ENCODE measurements at regions not wholly inside any gene's neighbourhood (a gene's known extent, or its start where the extent isn't known, plus 50 kb on each side); places are given as distances from the start of the nearest gene placed in this dataset.

GRCh38 chr2:160602073-160602472, 108.5 kb upstream of the RBMS1 start:
- no peak for TF ChIP-seq POLR2A (IDR thresholded peaks at IDR 0.05)
- TF ChIP-seq, protein P1, sequence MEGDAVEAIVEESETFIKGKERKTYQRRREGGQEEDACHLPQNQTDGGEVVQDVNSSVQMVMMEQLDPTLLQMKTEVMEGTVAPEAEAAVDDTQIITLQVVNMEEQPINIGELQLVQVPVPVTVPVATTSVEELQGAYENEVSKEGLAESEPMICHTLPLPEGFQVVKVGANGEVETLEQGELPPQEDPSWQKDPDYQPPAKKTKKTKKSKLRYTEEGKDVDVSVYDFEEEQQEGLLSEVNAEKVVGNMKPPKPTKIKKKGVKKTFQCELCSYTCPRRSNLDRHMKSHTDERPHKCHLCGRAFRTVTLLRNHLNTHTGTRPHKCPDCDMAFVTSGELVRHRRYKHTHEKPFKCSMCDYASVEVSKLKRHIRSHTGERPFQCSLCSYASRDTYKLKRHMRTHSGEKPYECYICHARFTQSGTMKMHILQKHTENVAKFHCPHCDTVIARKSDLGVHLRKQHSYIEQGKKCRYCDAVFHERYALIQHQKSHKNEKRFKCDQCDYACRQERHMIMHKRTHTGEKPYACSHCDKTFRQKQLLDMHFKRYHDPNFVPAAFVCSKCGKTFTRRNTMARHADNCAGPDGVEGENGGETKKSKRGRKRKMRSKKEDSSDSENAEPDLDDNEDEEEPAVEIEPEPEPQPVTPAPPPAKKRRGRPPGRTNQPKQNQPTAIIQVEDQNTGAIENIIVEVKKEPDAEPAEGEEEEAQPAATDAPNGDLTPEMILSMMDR (IDR thresholded peaks at IDR 0.05): no peak
- TF ChIP-seq POLR2AphosphoS5 (IDR thresholded peaks at IDR 0.05): no peak

All from breast epithelium (tissue), 3 donors.